IMR-90 (cell line): ENCODE measurements at regions not wholly inside any gene's neighbourhood (a gene's known extent, or its start where the extent isn't known, plus 50 kb on each side); places are given as distances from the start of the nearest gene placed in this dataset.

Source experiments
- ATAC-seq: fragments of 200-7000 bp; cut with Tn5 transposase; 2 replicates; pipeline ENCODE4 v1.9.1; 2020; ENCODE audit warnings: low read depth, mild to moderate bottlenecking, moderate library complexity
- BruUV-seq: library from RNA; stranded (reverse); fragments of 400-500 nt; replicated peaks from 2 replicates; lab custom pipeline; 2021; lab: Mats Ljungman, UMichigan
- CTCF ChIA-PET: fragments of 300-600 bp; formaldehyde crosslinking; extraction: SDS; loops from one replicate; lab custom pipeline; 2021; ENCODE audit warnings: antibody characterized with exemption; lab: Yijun Ruan, JAX
- POLR2A ChIA-PET: fragments of 300-600 bp; sonication (Branson Sonifier 250); formaldehyde crosslinking; loops from one replicate; lab custom pipeline; 2022; ENCODE audit warnings: antibody characterized with exemption; ENCODE audit not compliant: unreplicated experiment; lab: Charles Lee
- DNase-seq: peaks from one replicate; pipeline ENCODE4 v3.0.0; 2013
- H2AFZ ChIP-seq: replicated peaks from 2 replicates; pipeline ENCODE3; 2013; ENCODE audit warnings: low read length, mild to moderate bottlenecking; ENCODE audit not compliant: poor library complexity
- H2AK5ac ChIP-seq: 2 replicates; pipeline ENCODE4 v1.6.1; 2013; ENCODE audit warnings: low read depth, low read length, inconsistent platforms
- H2AK9ac ChIP-seq: replicated peaks from 2 replicates; pipeline ENCODE3; 2013; ENCODE audit warnings: mild to moderate bottlenecking, low read depth, low read length, moderate library complexity; ENCODE audit not compliant: poor library complexity
- H2BK120ac ChIP-seq: 2 replicates; pipeline ENCODE4 v1.6.1; 2013; ENCODE audit warnings: low read depth, low read length, inconsistent platforms
- H2BK15ac ChIP-seq: 3 replicates; pipeline ENCODE4 v1.6.1; 2013; ENCODE audit warnings: low read depth, low read length, inconsistent platforms
- H2BK20ac ChIP-seq: 2 replicates; pipeline ENCODE4 v1.6.1; 2013; ENCODE audit warnings: low read depth, mild to moderate bottlenecking, inconsistent platforms, low read length, moderate library complexity
- H2BK5ac ChIP-seq: 2 replicates; pipeline ENCODE4 v1.6.1; 2013; ENCODE audit warnings: mild to moderate bottlenecking, low read depth, low read length, inconsistent platforms; ENCODE audit not compliant: poor library complexity, severe bottlenecking
- H3K14ac ChIP-seq: replicated peaks from 2 replicates; pipeline ENCODE4 v1.6.1; 2013; ENCODE audit warnings: low read depth, low read length, inconsistent platforms
- H3K18ac ChIP-seq: 2 replicates; pipeline ENCODE4 v1.6.1; 2013; ENCODE audit warnings: low read depth, low read length, control low read depth
- H3K23ac ChIP-seq: 2 replicates; pipeline ENCODE4 v1.6.1; 2013; ENCODE audit warnings: low read depth, low read length, inconsistent platforms
- H3K27ac ChIP-seq: 2 replicates; pipeline ENCODE4 v1.5.1; 2013; ENCODE audit warnings: mild to moderate bottlenecking, control low read depth, low read length; ENCODE audit not compliant: insufficient read depth
- H3K27me3 ChIP-seq: 2 replicates; pipeline ENCODE4 v1.6.1; 2013; ENCODE audit warnings: low read length; ENCODE audit not compliant: control insufficient read depth, insufficient read depth
- H3K36me3 ChIP-seq: 2 replicates; pipeline ENCODE4 v1.6.1; 2013; ENCODE audit warnings: low read length, mixed read lengths; ENCODE audit not compliant: control insufficient read depth, insufficient read depth
- H3K4ac ChIP-seq: 2 replicates; pipeline ENCODE4 v1.6.1; 2013; ENCODE audit warnings: low read depth, low read length, inconsistent platforms
- H3K4me1 ChIP-seq: 2 replicates; pipeline ENCODE4 v1.6.1; 2013; ENCODE audit warnings: low read length, mixed read lengths; ENCODE audit not compliant: control insufficient read depth, insufficient read depth
- H3K4me2 ChIP-seq: 2 replicates; pipeline ENCODE4 v1.6.1; 2013; ENCODE audit warnings: low read depth, mild to moderate bottlenecking, control low read depth, low read length, moderate library complexity
- H3K4me3 ChIP-seq: 2 replicates; pipeline ENCODE4 v1.5.1; 2013; ENCODE audit warnings: low read depth, mild to moderate bottlenecking, control low read depth, low read length, moderate library complexity; ENCODE audit not compliant: insufficient read depth
- H3K56ac ChIP-seq: 2 replicates; pipeline ENCODE4 v1.6.1; 2013; ENCODE audit warnings: low read length, inconsistent platforms; ENCODE audit not compliant: insufficient read depth; ENCODE audit errors: extremely low read depth
- H3K79me1 ChIP-seq, 2 experiments: 2 replicates each; pipeline ENCODE4 v1.6.1; 2013; ENCODE audit warnings: low read length in 2 of 2, inconsistent platforms in 1 of 2, low read depth in 1 of 2
- H3K9ac ChIP-seq: 2 replicates; pipeline ENCODE4 v1.6.1; 2013; ENCODE audit warnings: low read depth, low read length, control low read depth
- H3K9me1 ChIP-seq: 2 replicates; pipeline ENCODE4 v1.6.1; 2013; ENCODE audit warnings: low read length, inconsistent platforms; ENCODE audit not compliant: insufficient read depth
- H3K9me3 ChIP-seq: 2 replicates; pipeline ENCODE4 v1.6.1; 2013; ENCODE audit warnings: low read length; ENCODE audit not compliant: control insufficient read depth, insufficient read depth
- H4K20me1 ChIP-seq: 2 replicates; pipeline ENCODE4 v1.6.1; 2013; ENCODE audit warnings: low read length, inconsistent platforms; ENCODE audit not compliant: insufficient read depth
- H4K5ac ChIP-seq: 2 replicates; pipeline ENCODE4 v1.6.1; 2013; ENCODE audit warnings: mild to moderate bottlenecking, low read depth, low read length, control low read depth
- H4K8ac ChIP-seq, 2 experiments: 2 replicates each; pipeline ENCODE4 v1.6.1; 2013; ENCODE audit warnings: low read depth in 2 of 2, low read length in 2 of 2, control low read depth in 1 of 2, inconsistent platforms in 1 of 2
- H4K91ac ChIP-seq: 2 replicates; pipeline ENCODE4 v1.6.1; 2013; ENCODE audit warnings: low read depth, low read length, inconsistent platforms; ENCODE audit not compliant: insufficient read depth
- NFE2L2 ChIP-seq: fragments of 150-350 bp; IDR thresholded peaks from 2 replicates; pipeline ENCODE4 v1.6.1; 2016; ENCODE audit warnings: low read depth, mild to moderate bottlenecking, low read length
- SMC3 ChIP-seq: fragments of 150-350 bp; IDR thresholded peaks from 2 replicates; pipeline ENCODE4 v1.6.1; 2016; ENCODE audit warnings: low read depth, mild to moderate bottlenecking, antibody characterized with exemption, low read length, moderate library complexity
- WGBS, 2 experiments: methylation state at CpG; one replicate each; pipeline versions ENCODE4 v1.1.5 to v1.1.7; 2013; ENCODE audit warnings: missing lambda C conversion rate in 2 of 2; ENCODE audit not compliant: insufficient read length in 1 of 2; ENCODE audit errors: extremely low coverage in 2 of 2; 5-methylcytosine and 5-hydroxymethylcytosine counted together
- dilution Hi-C: fragments of 300-500 bp; cut with HindIII; formaldehyde crosslinking; loops from one replicate; pipeline ENCODE4 v1.14.3; 2018; ENCODE audit warnings: low sequenced_read_pairs; ENCODE audit not compliant: unreplicated experiment
- in situ Hi-C: fragments of 300-500 bp; cut with MboI; formaldehyde crosslinking; loops from 3 replicates; pipeline ENCODE4 v1.14.3; 2019; ENCODE audit warnings: low sequenced_read_pairs, inconsistent platforms, mixed read lengths
- intact Hi-C: fragments of 100-400 bp; cut with micrococcal nuclease; formaldehyde crosslinking; loops from 2 replicates; pipeline ENCODE4 v1.10.0; 2022

DNA sequence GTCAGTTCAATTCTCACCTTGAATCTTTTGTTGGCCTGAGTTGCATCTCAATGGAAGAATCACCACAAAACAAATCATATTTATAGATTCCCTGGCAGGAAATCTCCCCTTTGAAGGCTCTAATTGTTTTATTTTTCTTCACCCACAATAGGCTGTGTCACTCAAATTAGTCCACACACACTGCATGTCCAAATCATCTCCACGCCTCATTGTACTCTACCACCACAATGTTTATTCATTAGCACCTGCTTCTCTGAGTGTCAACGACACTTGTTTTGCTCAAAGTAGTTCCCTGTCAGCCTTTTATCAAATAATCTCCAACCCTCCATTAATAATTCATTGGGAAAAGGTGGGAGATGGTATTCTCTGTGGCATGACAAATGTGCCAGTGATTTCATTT is 164.3 kb downstream of the ABCC12 start:
- dilution Hi-C loops, result no loop called here
- TF ChIP-seq NFE2L2 (no peak), SMC3 (no peak)
- Histone ChIP-seq H3K4me1 (no peaks in the 10 kb centered on the region), H3K56ac (no peak overlapping the region), H2AK5ac (no peak overlapping the region), H3K27me3 (peaks cover 2% of the 10 kb centered on the region), H3K14ac (no peak overlapping the region), H3K4me3 (no peak overlapping the region), H3K36me3 (no peaks in the 10 kb centered on the region), H3K9me3 (no peaks in the 10 kb centered on the region), H3K9me1 (no peaks in the 10 kb centered on the region), H3K27ac (no peak overlapping the region), H2AK9ac (no peak overlapping the region), H3K4ac (no peak overlapping the region), H3K79me1 (no peaks in the 10 kb centered on the region), H4K8ac (no peak overlapping the region), H2BK5ac (no peak overlapping the region), H3K23ac (no peak overlapping the region), H4K5ac (no peak overlapping the region), H2BK15ac (no peak overlapping the region), H2BK120ac (no peak overlapping the region), H2AFZ (no peak overlapping the region), H4K91ac (no peak overlapping the region), H4K20me1 (no peaks in the 10 kb centered on the region), H3K9ac (no peak overlapping the region), H2BK20ac (no peak overlapping the region), H3K18ac (no peak overlapping the region), H3K4me2 (no peak overlapping the region)
- DNase-seq (no peak), ATAC-seq (no peak)
- in situ Hi-C loops, result no loop called here
- CTCF ChIA-PET, result no interaction called here
- intact Hi-C loops, result no loop called here
- WGBS, 2 experiments, result no CpG with 5 or more reads among the region's 2 CpGs
- POLR2A ChIA-PET, result no interaction called here
- no TSS peak for BruUV-seq
